GM19397 (cell line): ENCODE measurements at regions not wholly inside any gene's neighbourhood (a gene's known extent, or its start where the extent isn't known, plus 50 kb on each side); places are given as distances from the start of the nearest gene placed in this dataset.

Experiments used
- ATAC-seq: cut with Tn5 transposase; IDR thresholded peaks from one replicate; pipeline ENCODE4 v1.9.1; 2021; ENCODE audit warnings: mild to moderate bottlenecking, moderate library complexity; ENCODE audit not compliant: unreplicated experiment

DNA sequence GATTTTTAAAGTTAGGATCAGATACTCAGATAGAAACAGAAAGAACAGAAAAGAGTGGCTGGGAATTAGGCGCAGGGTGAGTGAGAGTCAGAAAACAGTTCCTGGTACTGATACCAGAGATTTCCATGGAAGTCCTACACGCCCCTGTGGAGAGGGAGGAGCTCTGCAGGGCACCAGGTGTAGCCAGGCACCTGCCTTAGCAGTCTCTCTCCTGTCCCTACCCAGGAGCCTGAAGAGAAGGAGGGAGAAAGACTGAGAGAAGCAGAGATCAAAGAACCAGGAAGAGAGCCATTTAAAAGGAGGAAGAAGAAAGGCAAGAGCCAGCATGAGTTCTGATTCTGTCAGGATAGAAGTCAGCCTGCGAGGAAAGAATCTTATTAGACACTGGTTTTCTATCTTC, 65.0 kb downstream of the CBLN1 start:
- ATAC-seq = no peak

DNA sequence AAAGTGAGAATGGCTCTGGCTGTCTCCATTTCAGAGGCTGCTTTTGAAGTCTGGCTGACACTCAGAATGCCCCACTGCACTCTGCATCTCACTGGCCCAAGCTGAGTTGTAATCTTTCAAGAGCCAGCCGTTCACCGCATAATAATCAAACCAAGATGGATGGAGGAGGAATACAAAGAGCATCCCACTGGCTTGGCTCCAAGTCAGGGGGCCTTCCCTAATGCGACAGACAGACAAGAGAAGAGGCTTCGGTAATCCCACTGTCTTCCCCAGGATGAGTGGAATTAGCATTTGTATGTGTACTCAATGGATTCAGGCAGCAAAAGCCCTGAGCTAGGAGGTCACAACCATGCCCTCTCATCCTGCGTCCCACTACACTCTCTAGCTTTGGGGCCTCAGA, 68.0 kb downstream of the CBLN1 start:
- ATAC-seq = no peak

DNA sequence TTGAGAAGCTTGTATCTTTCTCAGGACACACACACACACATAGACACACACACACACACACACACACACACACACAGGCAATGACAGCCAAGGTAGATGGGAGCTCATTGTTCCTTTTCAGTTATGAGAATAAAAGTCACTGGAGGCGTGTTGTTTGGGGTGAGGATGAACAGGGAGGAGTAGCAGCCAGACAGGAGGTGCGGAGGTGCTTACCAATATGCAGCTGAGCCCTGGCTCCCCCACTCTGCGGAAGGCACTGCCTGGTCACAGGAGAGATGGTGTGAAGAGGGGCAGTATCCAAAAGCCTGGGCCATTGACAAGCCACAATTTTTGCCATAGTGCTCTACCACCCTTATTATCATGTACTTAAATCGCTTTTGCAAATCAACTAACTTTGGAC, 77.4 kb downstream of the CBLN1 start:
- no peak for ATAC-seq

DNA sequence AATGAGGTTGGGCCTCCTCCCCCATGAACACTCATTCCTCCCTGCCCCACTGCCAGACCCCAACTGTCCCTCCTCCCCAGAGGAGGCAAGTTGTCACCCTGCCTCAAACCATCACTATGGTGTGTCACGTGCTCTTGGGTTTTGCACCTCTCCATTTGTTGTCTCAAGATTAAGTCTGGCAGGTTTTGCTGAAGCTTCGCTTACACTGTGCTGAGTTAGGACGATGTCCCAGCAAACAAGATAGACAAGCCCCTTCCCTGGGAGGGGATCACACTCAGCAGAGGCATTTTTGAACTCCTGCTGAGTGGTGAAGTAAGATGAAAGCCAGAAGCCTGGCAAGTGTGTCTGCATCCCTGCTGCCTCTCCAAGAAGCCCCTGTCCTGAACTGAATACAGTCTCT, 78.3 kb downstream of the CBLN1 start:
- no peak for ATAC-seq

DNA sequence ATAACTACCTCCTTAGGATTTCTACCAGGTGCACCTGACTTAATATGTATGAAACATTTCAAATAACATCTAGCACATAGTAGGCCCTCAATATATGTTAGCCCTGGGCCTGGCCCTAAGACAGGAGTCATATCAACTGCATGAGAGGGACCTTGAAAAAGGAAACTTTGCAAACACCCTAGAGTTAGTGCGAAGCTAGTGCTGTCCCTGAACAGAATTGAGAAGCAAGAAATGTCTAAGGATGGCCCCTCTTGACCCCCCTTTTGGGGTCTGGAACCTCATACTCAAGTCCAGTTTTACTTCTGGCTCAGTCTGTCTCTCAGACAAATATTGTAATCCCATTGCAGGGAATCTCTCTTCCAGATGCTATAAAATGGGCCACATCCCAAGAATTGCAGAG, 80.5 kb downstream of the CBLN1 start:
- ATAC-seq = no peak

DNA sequence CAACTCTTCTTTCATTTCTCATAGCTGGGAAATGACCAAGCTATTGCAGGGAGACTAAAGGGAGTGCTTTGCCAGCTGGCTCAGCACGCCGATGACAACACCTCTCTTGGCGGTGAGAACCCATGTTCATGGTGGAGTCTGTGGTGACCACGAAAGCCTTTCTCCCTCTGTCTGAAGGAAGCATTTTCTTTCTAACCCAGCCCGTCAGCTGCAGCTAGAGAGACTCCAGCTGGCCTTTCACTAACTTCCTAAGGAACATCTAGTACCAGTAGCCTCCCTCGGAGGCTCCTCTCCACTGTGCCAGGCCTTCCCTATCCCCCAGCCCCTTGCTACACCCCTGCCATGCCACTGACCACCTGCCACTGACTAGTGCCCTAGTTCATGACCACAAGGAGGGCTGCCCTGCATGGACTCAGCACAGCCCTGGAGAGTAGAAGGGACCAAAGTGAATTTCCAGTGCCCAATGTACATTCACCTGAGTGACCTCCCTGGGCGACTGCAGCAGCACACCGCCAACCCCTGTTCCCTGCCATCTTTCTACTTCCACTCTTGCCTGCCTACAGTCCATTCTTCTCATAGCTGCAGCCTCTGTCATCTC, 81.3 kb downstream of the CBLN1 start:
- ATAC-seq = no peak

DNA sequence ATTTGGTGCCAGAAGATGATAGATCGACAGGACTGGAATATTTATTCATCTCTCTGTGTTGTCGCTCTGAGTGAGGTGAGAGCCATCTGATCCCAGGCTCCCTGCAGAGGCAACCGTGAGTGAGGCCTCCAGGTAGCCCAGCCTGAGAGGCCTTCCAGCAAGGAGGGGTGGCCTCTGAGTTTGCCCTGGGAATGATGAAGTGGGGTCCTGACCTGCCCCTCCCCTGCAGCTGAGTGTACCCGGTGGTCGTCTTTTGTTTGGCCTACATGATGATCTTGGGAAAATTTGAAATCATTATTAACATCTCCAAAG, 86.4 kb downstream of the CBLN1 start:
- no peak for ATAC-seq

DNA sequence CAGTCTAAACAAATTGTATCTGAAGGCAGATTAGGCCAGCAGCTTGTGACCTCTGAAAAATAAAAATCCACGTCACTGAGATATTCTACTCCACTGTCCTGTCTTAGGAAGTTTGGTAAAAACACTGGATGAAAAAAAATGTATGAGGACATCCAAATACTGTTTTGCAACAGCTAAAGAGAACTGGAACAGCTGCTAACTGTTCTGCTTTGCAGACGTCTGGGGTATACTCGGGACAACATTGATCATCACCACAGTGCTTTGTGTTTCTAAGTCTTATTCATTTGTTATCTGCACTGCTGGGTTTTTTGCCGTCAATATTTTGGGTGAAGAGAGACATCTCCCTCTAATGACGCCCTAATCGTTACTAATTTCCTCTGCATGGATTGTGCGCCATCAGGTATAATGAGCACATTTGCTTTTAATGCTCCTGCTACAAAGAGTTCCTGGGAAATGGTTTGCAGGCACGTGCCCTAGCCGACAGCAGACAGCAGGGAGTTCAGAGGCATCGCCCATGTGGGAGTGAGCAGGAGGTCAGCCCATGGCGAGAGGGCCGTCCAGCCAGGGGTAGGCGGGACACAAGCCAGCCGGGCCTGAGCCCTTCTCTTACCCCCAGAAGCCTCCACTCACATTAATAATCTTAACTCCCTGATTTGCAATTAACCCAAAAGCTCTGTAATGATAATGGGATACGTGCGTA, 87.0 kb downstream of the CBLN1 start:
- ATAC-seq = no peak

DNA sequence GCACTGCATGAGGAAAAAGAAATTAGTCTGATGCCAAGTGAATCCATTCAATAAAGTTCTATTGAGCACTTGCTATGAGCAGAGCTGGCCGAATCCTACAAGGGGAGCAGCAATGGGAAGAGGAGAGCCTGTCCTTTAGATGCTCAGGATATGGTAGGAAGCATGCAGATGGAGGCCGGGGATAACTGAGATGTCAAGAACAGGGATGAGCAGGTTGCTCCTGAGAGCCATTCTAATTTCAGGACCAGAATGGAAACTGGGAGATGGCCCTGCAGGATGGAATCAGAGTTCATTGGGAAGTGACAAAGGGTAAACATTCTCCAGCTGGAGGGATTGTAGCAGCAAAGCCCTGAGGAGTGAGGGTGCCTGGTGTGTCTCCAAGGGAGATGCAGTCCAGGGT, 88.0 kb downstream of the CBLN1 start:
- ATAC-seq = no peak

DNA sequence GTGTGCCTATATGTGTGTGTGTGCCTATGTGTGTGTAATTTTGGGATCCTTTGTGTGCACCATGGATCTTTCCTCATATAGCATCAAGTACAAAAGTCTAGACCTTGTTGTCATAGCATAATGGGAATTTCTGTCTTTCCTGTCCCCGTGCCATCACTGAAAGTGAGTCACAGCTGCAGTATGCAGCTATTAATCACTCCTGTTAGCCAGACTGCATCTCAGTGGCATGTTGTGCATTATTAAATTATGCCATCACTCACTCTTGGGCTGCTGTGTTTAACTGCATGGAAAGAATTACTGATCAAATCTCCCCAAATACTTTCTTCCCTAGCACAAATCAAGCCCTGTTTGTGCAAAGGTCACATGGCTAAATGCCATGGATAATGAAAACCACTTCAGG, 92.4 kb downstream of the CBLN1 start:
- ATAC-seq = no peak

DNA sequence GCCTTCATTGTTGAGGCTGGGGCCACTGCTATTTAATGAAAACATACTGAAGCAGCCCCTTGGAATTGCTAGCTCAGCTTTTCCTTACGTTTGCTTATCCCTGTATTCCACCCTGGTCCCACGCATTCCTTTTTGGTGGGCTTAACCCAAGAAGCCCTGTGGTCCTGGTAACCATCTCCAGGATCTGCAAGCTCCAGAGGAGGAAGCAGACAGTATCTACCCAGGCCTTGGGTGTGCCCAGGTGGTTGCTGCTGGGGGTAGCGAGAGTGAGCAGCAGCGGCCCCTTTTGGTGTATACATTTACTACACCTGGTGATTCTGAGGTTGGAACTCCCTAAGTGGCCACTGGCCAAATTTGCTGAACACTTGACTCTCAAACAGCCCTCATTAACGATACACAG, 97.7 kb downstream of the CBLN1 start:
- no peak for ATAC-seq

DNA sequence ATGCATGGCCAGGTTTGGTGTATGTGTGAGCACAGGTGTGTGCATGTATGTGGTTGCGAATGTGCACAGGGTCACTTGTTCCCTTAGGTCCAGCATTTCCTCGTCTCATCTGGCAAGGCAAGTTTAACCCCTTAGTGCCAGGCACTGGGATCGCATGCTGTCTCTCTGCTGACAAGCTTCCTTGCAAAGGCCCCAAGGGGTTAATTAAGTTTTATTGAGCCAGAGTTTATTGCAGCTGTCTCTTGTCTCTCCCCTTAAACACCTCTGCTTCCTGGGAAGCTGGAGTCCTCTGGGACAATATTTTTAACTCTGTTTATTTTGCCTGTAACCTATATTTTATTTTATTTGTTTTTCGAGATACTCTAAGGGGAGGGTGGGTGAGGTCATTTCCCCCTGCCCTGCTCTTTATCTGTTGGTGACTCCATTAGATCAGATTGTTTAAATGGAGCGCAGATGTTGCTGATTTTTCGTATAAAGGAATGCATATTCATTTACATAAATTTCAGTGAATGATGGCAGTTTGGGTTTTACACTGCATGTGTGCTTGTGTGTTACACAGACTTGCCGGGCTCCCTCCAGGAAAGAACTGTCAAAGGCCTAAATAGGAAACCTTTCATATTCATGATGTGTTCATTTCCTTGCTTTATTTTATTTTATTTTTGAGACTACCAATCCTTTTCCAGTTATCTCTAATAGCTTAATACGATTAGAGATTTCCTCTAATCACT, 99.7 kb downstream of the CBLN1 start:
- no peak for ATAC-seq

DNA sequence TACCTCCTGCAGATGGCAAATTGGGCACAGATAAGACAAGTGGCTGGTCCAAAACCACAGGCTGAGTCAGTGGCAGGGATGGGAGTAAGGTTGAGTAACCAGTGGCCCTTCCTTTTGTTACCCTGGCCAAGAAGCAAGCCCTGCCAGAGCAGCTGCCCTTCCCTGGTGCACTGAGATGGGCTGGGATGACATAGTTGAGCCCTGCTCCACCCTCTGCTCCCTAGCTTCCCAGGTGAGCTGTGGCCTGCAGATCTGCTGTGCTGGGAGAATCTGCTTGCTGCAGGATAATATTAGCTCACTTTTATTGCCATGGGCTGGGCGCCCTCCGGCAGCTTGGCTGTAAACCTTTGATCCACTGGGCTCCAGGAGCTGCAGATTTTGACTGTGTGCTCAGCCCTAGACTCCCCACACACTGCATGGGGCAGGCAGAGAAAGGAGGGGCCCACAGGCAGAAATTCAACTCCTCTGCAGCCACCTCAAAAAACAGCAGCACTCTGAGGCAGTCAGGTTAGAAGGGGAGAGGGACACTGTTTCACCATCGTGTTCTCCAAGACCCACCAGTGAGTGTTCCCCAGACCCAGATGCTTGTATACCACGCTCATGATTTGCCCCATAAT, 101.8 kb downstream of the CBLN1 start:
- ATAC-seq = no peak

DNA sequence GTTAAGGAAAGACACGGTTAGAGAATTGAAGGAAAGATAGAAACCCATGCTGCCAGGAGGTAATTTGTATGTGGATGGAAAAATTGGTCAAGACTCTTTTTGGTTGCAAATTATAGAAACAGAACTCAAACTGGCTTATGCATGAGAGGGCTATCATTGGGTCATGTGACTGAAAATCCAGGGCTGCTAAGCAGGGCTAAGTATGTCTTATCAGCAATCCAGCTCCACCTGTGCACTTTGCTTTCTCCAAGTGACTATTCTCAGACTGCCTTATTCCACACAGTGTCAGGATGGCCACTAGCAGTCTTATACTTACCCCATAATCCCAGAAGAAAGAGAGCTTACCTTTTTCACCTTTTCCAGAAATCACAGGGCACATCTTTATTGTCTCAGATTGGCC, 113.5 kb downstream of the CBLN1 start:
- ATAC-seq = no peak

DNA sequence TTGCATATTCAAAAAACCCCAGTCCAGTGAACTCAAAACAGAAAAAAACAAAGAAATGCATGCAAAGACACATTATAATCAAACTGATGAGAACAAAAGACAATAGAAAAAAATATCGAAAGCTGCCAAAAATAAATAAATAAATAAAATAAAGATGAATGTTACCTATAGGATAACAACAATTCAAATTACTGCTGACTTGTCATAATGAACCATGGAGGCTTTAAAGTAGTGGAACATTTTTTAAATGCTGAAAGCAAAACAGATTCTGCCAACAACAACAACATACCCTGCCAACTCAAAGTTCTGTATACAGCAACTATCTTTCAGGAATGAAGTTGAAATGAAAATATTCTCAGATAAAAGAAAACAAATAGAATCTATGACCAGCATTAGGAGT, 116.6 kb downstream of the CBLN1 start:
- ATAC-seq = no peak

DNA sequence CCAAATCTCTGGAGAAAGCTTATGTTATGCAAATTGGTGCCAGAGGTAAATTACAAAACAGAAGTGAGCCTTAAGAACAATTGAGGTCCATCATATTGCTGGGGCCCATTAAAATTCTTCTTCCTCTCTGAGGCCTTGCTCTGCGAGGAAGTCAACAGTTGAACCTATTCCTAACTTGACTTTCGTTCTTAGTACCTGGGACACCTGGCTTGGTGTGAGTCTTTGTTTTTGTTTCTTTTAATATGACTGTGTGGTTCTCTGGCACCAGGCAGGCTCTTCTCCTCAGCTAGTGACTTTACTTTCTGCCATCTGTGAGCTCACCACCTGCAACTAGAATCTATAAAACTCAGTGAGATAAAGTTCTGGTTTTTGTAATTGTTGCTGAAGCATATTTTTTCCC, 120.4 kb downstream of the CBLN1 start:
- ATAC-seq = no peak

DNA sequence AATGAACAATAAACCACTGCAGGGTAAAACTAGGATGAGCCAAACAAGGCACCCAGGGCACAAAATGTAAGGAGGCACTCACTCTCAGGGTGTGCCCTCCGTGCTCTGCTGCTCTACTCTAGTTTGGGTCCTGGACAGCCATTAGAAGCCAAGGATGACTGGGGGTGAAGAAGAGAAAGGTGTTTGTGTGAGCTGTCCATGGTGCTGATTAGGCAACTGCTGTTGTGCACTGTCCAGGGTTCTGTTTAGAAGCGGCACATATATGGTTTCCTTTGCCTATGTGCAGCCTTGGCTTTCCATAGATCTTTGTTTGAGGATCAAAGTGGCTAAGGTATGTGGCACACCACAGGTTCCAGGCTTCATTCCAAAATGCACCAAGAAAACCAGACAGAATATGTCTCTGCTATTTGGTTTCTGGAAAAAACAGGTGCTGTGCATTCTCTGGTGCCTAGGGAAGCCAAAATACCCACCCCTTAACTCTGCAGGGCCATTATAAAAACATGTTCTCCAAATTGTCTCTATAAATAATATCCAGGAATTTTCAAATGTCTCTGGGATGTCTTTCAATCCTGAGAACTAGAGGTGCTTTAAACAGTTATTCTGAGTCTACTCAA, 123.5 kb downstream of the CBLN1 start:
- no peak for ATAC-seq

DNA sequence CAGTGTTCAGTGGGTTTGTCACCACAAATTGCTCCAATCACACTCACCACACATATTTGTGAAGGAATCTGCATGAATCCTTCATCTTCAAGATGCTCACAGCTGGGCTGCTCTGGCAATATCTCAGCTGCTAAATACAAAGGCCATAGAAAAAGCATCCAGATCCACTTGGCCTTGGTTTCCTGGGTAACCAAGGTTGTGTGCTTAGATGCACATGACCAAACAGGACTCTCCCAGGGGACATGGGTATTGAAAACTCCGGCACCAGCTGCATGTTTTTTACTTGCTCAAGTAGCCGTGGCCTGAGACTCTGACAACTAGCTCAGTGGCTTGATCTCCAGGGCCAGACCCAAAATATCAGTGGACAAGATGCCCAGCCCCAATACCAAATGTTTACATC, 131.3 kb downstream of the CBLN1 start:
- ATAC-seq = no peak

DNA sequence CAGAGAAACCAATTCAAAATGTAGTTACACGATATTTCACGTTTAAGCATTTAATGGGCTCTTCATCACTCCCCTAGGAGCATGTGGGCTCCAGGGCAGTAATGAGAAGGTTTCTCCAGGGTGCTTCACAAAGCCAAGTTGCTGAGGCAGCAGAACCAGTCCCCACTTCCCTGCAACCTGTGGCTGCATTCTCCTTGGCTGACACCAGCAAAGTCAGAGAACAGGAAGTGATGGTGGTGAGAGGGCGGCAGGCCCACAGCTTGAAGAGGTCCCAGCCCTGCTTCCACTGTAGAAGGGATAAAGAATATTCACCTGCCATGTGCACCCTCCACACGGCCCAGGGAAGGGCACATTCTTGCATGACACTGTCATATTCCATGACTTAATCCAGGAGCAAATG, 133.2 kb downstream of the CBLN1 start:
- no peak for ATAC-seq

DNA sequence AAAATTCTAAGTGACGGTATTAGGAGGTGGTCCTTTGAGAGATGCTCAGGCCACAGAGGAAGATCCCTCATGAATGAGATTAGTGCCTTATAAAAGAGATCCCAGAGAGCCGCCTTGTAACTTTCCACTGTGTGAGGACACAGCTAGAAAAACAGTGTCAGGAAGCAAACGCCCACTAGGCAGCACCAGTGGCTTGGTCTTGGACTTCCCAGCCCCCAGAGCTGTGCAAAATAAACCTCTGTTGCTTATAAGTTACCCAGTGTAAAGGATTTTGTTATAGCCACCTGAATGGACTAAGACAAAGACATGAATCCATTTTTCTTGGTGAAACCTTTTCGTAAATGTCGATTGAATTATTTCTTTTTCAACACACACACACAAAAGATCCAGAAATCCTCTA, 141.0 kb downstream of the CBLN1 start:
- ATAC-seq = no peak

DNA sequence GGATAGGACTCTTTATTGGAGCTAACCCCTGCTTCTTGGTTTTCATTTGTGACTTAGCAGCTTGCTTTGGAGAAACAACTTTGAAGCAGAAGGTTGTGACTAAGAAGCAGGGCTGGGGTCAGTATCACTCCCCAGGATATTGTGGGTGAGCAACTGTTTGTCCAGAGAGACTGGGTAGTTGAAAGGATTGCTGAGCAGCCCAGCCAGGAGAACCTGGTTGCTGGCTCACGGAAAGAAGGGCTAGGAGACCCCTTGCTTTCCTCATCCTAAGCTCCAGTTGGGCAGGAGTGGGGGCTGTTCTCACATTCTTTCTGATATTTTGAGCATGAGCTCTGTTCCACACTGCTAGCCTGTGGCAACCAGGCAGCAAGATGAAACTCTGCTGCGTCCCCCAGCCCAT, 151.2 kb downstream of the CBLN1 start:
- ATAC-seq = no peak

DNA sequence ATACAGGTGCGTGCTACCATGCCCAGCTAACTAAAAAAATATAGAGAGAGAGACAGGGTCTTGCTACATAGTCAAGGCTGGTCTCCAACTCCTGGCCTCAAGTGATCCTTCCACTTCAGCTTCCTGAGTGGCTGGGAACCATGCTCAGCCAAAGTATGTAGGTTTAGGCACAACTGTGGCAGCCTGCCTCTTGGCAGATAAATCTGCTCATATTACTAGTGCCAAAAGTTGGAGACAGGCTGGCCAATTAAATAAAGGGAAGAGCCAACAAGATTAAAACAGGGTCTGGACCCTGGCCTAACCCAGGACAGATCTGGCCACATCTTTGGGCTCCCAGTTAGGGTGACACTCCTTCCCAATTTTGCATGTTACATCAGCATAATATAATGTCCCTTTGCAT, 151.7 kb downstream of the CBLN1 start:
- ATAC-seq = no peak
